Upper lobe of left lung (tissue), 4 donors: ENCODE measurements at regions not wholly inside any gene's neighbourhood (a gene's known extent, or its start where the extent isn't known, plus 50 kb on each side); places are given as distances from the start of the nearest gene placed in this dataset.

Experiments used
- EP300 ChIP-seq, 4 donors: sonication (generic); formaldehyde crosslinking; IDR thresholded peaks; one replicate each; pipeline ENCODE4 v1.5.1; 2017; ENCODE audit warnings: antibody characterized with exemption in 4 of 4, control low read depth in 2 of 4
- POLR2AphosphoS5 ChIP-seq, 2 donors: sonication (generic); formaldehyde crosslinking; IDR thresholded peaks; one replicate each; pipeline ENCODE4 v1.5.1; 2017; ENCODE audit warnings: antibody characterized with exemption in 2 of 2
- TF ChIP-seq, protein P1 (sequence below), 6 experiments: fragments of 450-650 bp in 4 of 6; fragments of 200-600 bp in 2 of 6; sonication (generic) in 2 of 6; IDR thresholded peaks; one replicate each; pipeline ENCODE4 v1.5.1; 2016 to 2019; ENCODE audit warnings: antibody characterized with exemption in 6 of 6

- no peak for TF ChIP-seq POLR2AphosphoS5 (IDR thresholded peaks at IDR 0.05)
- TF ChIP-seq, protein P1, sequence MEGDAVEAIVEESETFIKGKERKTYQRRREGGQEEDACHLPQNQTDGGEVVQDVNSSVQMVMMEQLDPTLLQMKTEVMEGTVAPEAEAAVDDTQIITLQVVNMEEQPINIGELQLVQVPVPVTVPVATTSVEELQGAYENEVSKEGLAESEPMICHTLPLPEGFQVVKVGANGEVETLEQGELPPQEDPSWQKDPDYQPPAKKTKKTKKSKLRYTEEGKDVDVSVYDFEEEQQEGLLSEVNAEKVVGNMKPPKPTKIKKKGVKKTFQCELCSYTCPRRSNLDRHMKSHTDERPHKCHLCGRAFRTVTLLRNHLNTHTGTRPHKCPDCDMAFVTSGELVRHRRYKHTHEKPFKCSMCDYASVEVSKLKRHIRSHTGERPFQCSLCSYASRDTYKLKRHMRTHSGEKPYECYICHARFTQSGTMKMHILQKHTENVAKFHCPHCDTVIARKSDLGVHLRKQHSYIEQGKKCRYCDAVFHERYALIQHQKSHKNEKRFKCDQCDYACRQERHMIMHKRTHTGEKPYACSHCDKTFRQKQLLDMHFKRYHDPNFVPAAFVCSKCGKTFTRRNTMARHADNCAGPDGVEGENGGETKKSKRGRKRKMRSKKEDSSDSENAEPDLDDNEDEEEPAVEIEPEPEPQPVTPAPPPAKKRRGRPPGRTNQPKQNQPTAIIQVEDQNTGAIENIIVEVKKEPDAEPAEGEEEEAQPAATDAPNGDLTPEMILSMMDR (IDR thresholded peaks at IDR 0.05), result no peak
- TF ChIP-seq EP300 (IDR thresholded peaks at IDR 0.05), result no peak
These were observed 239.7 kb downstream of the CTTN start for GRCh38 chr11:70637949-70638583.
